IPS-15b (cell line): ENCODE measurements at regions not wholly inside any gene's neighbourhood (a gene's known extent, or its start where the extent isn't known, plus 50 kb on each side); places are given as distances from the start of the nearest gene placed in this dataset.
"Not testable (repeated sequence)": the region's sequence is repeated elsewhere in the genome, so short reads cannot be mapped to it uniquely, and the experiment has no call there.

ENCODE experiments used
- H3K27me3 ChIP-seq: one replicate; pipeline ENCODE4 v1.6.1; 2013; ENCODE audit warnings: low read length; ENCODE audit not compliant: control insufficient read depth, insufficient read depth
- H3K36me3 ChIP-seq: one replicate; pipeline ENCODE4 v1.6.1; 2013; ENCODE audit warnings: low read length; ENCODE audit not compliant: control insufficient read depth, insufficient read depth
- H3K4me1 ChIP-seq: one replicate; pipeline ENCODE4 v1.6.1; 2013; ENCODE audit warnings: mild to moderate bottlenecking, low read length; ENCODE audit not compliant: control insufficient read depth, insufficient read depth
- H3K4me3 ChIP-seq: one replicate; pipeline ENCODE4 v1.5.1; 2013; ENCODE audit warnings: low read depth, low read length
- H3K9ac ChIP-seq: one replicate; pipeline ENCODE4 v1.6.1; 2013; ENCODE audit warnings: low read depth, mild to moderate bottlenecking, low read length
- H3K9me3 ChIP-seq: one replicate; pipeline ENCODE4 v1.6.1; 2013; ENCODE audit warnings: mild to moderate bottlenecking, low read length; ENCODE audit not compliant: control insufficient read depth, insufficient read depth

DNA sequence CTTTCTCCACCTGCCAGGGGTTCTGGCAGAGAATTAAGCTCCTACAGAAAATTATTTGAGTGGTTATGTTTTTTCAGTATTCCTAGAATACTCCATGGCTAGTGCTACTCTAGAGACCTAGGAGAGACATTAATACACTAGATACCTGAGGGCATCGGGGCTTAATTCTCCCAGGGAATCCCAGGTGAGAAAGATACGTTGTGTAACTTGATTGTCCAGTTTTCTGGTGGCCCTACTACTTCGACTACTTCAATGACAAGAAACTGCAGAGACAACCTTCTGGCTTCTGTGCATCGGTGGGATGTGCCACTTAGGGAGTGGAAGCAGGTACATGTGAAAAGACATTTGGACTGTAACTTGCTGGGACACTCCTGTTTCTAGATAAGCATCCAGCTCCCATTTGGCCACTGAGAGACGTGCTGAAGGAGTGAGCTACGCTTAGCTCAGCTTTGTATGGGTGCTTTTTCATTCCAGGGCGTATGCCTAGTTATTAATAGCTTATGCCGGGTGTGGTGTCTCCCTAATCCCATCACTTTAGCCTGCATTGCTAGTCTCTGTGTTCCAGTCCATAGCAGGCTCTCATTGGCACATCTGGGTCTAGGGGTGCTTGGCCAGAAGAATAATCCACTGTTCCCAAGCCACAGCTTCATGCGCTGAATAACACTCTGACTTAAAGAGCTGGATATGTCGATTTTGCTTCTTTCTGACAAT is 300.7 kb downstream of the SIPA1L2 start:
- Histone ChIP-seq H3K4me3 (no peak overlapping the region), H3K9me3 (no peaks in the 10 kb centered on the region), H3K27me3 (no peaks in the 10 kb centered on the region), H3K9ac (no peak overlapping the region), H3K4me1 (no peaks in the 10 kb centered on the region), H3K36me3 (no peaks in the 10 kb centered on the region)

- no peak overlapping the region for H3K4me3 ChIP-seq
- no peaks in the 10 kb centered on the region for H3K36me3 ChIP-seq
- no peaks in the 10 kb centered on the region for H3K4me1 ChIP-seq
- H3K9me3 ChIP-seq, result no peaks in the 10 kb centered on the region
- H3K27me3 ChIP-seq, result no peaks in the 10 kb centered on the region
- H3K9ac ChIP-seq, result no peak overlapping the region
These were observed 301.3 kb downstream of the SIPA1L2 start for GRCh38 chr1:232328486-232329102.

DNA sequence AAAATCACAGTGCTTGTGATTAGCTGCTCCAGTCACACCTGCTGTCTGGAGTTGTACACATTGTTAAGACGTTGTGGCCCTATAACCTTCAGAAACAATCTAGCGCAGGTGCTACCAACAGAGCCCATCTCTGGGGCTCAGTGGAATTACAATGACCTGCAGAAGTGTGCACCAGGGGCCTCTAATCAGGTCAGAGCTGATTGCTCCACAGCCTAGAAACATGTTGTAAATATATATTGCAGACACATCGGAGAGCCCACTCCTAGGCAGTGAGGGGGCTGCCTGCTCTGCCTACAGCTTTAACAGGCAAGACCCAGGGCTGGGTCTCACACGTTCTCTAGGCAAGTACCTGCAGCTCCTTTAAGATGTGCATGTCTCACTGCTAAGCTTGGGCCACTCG is 302.0 kb downstream of the SIPA1L2 start:
- Histone ChIP-seq H3K36me3 (no peaks in the 10 kb centered on the region), H3K4me1 (no peaks in the 10 kb centered on the region), H3K9ac (no peak overlapping the region), H3K9me3 (no peaks in the 10 kb centered on the region), H3K4me3 (no peak overlapping the region), H3K27me3 (no peaks in the 10 kb centered on the region)

DNA sequence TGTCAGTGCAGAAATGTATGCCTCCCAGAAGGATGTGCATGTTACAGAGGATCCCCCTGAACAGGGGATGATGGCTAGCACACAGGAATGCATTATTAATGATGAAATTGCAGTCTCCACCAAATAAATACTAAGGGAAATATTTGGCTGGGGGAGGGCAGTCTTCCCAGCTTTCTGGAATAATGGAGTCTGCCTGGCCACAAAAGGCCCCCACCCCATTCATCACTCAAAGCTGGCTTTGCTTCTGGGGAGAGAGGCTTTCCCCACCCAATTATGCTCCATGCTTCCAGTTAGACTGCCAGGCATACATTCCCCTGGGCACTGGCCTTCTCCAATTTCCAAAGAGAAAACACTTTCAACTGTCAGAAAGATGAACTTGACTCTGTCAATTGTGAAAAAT is 302.7 kb downstream of the SIPA1L2 start:
- Histone ChIP-seq H3K36me3 (no peaks in the 10 kb centered on the region), H3K4me1 (no peaks in the 10 kb centered on the region), H3K9ac (no peak overlapping the region), H3K4me3 (no peak overlapping the region), H3K9me3 (no peaks in the 10 kb centered on the region), H3K27me3 (no peaks in the 10 kb centered on the region)

- Histone ChIP-seq H3K9ac (no peak overlapping the region), H3K4me3 (no peak overlapping the region), H3K36me3 (no peaks in the 10 kb centered on the region), H3K27me3 (no peaks in the 10 kb centered on the region), H3K4me1 (no peaks in the 10 kb centered on the region), H3K9me3 (no peaks in the 10 kb centered on the region)
These were observed 307.7 kb downstream of the SIPA1L2 start for GRCh38 chr1:232322162-232322734.

DNA sequence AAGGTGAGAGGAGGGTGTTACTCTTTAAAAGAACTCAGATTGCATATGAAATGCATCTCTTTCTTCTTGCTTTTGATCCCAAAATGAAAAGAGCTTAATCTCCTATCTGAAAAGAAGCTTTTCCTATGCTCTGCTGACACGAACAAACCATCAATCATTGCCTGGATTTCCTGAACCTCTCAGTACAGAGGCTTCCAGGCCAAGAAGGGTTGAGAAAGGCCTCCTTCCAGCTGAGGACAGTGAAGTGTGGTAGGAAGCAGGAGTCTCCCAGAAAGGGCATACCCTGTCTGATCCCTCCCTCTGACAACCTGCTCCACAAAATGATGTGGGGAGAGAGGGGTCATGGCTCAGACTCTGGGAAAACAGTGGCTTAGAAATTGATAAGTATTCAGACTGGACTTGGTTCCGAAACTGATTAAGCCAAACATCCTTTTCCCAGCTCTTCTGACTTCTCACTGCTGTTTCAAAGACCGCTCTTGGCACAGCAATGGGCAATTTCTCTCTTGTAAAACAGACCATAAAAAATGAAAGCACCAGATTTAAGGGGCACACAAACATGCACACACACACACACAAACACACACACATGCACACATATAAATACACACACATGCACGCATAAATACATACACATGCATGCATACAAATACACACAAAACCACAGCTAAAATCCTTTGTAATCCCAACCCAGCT is 310.3 kb downstream of the SIPA1L2 start:
- H3K27me3 ChIP-seq, result no peaks in the 10 kb centered on the region
- H3K4me3 ChIP-seq, result no peak overlapping the region
- no peak overlapping the region for H3K9ac ChIP-seq
- H3K9me3 ChIP-seq, result no peaks in the 10 kb centered on the region
- no peaks in the 10 kb centered on the region for H3K36me3 ChIP-seq
- H3K4me1 ChIP-seq, result no peaks in the 10 kb centered on the region

DNA sequence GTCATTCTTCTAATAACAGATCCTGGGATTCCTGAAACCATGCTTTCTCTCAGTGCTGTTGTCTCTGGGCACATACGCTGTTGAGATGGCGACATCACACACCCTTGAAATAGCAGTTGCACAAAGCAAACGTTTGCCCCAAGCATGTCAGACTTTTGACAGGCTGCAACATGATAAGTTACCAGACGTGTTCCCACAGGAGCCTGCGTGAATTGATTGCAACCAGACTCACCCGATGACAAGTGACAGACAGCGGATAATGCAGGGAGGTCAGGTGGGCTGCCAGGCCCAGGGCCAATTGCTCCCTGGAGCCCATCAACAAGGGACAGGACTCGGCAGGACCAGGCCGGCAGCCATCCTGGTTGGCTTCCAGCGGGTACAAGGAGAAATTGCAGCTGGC is 310.9 kb downstream of the SIPA1L2 start:
- Histone ChIP-seq H3K4me3 (no peak overlapping the region), H3K9ac (no peak overlapping the region), H3K4me1 (no peaks in the 10 kb centered on the region), H3K27me3 (no peaks in the 10 kb centered on the region), H3K9me3 (no peaks in the 10 kb centered on the region), H3K36me3 (no peaks in the 10 kb centered on the region)

GRCh38 chr1:232318143-232318542 is 311.8 kb downstream of the SIPA1L2 start:
- Histone ChIP-seq H3K27me3 (no peaks in the 10 kb centered on the region), H3K4me3 (no peak overlapping the region), H3K36me3 (no peaks in the 10 kb centered on the region), H3K9me3 (no peaks in the 10 kb centered on the region), H3K9ac (no peak overlapping the region), H3K4me1 (no peaks in the 10 kb centered on the region)

DNA sequence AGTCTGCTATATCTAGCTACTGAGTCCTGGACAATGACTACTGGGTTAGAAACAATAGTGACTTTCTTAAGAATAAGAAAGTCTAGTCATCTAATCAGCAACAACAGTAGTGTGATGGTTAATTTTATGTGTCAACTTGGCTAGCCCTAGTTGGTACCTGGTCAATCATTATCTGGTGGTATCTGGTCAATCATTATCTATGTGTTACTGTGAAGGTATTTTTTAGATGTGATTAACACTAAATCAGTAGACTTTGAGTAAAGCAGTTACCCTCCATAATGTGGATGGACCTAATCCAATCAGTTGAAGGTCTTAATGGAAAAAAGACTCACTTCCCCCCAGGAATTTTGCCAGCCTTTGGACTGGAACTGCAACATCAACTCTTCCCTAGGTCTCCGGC is 312.6 kb downstream of the SIPA1L2 start:
- no peaks in the 10 kb centered on the region for H3K27me3 ChIP-seq
- H3K36me3 ChIP-seq, result no peaks in the 10 kb centered on the region
- no peaks in the 10 kb centered on the region for H3K9me3 ChIP-seq
- H3K9ac ChIP-seq, result no peak overlapping the region
- no peaks in the 10 kb centered on the region for H3K4me1 ChIP-seq
- no peak overlapping the region for H3K4me3 ChIP-seq

DNA sequence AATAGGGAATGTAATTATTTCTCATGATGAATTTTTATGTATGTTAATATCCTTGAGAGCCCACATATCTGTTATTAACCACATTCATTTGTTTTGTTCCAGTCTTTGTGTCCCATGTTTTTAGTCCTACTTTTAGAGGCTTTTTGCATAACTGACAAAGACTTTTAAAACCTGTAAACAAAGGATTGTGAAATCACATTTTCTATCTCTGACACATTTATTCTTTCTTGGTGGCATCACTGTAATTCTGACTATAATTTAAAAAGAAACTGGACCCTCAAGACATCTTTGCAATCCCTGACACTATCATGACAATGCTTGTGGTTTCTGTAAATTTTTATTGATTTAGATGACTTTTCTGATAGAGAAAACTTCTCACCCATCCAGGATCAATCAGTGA is 313.1 kb downstream of the SIPA1L2 start:
- H3K9me3 ChIP-seq, result no peaks in the 10 kb centered on the region
- H3K9ac ChIP-seq, result no peak overlapping the region
- H3K27me3 ChIP-seq, result no peaks in the 10 kb centered on the region
- H3K4me3 ChIP-seq, result no peak overlapping the region
- no peaks in the 10 kb centered on the region for H3K36me3 ChIP-seq
- H3K4me1 ChIP-seq, result no peaks in the 10 kb centered on the region

GRCh38 chr1:232313876-232314275 is 316.1 kb downstream of the SIPA1L2 start:
- not testable (repeated sequence) for H3K27me3 ChIP-seq, H3K4me3 ChIP-seq, H3K9me3 ChIP-seq, H3K4me1 ChIP-seq, H3K9ac ChIP-seq, H3K36me3 ChIP-seq

DNA sequence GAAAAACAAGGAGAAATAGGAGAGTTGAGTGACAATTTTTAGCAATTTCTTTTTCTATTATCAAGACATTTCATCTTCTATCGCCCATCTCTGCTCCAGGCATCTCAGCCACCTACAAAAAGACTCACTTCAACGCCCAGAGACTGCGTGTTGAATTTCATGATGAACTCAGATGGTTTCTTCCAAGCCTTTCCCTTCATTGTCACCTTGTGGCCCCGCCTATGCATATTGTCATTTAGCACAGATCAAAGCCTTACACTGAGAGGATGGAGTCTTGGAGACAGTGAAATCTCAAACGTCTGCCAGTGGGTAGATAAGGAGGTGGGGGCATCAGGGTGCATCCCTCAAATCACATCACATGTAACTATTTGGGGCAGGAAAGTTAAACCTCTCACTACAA is 319.4 kb downstream of the SIPA1L2 start:
- H3K9me3 ChIP-seq, result no peaks in the 10 kb centered on the region
- H3K9ac ChIP-seq, result no peak overlapping the region
- H3K4me3 ChIP-seq, result no peak overlapping the region
- H3K27me3 ChIP-seq, result no peaks in the 10 kb centered on the region
- no peaks in the 10 kb centered on the region for H3K4me1 ChIP-seq
- no peaks in the 10 kb centered on the region for H3K36me3 ChIP-seq
